Mesendoderm (in vitro differentiated cells): ENCODE measurements at regions not wholly inside any gene's neighbourhood (a gene's known extent, or its start where the extent isn't known, plus 50 kb on each side); places are given as distances from the start of the nearest gene placed in this dataset.

ENCODE experiments used
- DNase-seq: peaks from one replicate; pipeline ENCODE4 v3.0.0; 2013
- H2AK5ac ChIP-seq: 2 replicates; pipeline ENCODE4 v1.6.1; 2013; ENCODE audit warnings: low read length, inconsistent platforms
- H2BK120ac ChIP-seq: 2 replicates; pipeline ENCODE4 v1.6.1; 2013; ENCODE audit warnings: low read depth, mild to moderate bottlenecking, low read length, moderate library complexity, mixed read lengths
- H2BK15ac ChIP-seq: replicated peaks from 2 replicates; pipeline ENCODE4 v1.6.1; 2013; ENCODE audit warnings: low read depth, mild to moderate bottlenecking, moderate library complexity
- H2BK5ac ChIP-seq: 2 replicates; pipeline ENCODE4 v1.6.1; 2013; ENCODE audit warnings: low read length, inconsistent platforms
- H3K18ac ChIP-seq: 2 replicates; pipeline ENCODE4 v1.6.1; 2013; ENCODE audit warnings: mild to moderate bottlenecking, low read length, mixed read lengths
- H3K23ac ChIP-seq: one replicate; pipeline ENCODE4 v1.6.1; 2013; ENCODE audit warnings: low read length
- H3K27ac ChIP-seq: 2 replicates; pipeline ENCODE4 v1.5.1; 2013; ENCODE audit warnings: low read depth, mild to moderate bottlenecking, inconsistent platforms, low read length, moderate library complexity
- H3K27me3 ChIP-seq: 2 replicates; pipeline ENCODE4 v1.6.1; 2013; ENCODE audit warnings: low read length, control low read depth, mild to moderate bottlenecking, inconsistent platforms; ENCODE audit not compliant: insufficient read depth, poor library complexity
- H3K36me3 ChIP-seq: 2 replicates; pipeline ENCODE4 v1.6.1; 2013; ENCODE audit warnings: low read length, inconsistent platforms; ENCODE audit not compliant: control insufficient read depth, insufficient read depth
- H3K4ac ChIP-seq: one replicate; pipeline ENCODE4 v1.6.1; 2013; ENCODE audit warnings: low read depth, mild to moderate bottlenecking, low read length, moderate library complexity
- H3K4me1 ChIP-seq: 2 replicates; pipeline ENCODE4 v1.6.1; 2013; ENCODE audit warnings: low read depth, low read length, inconsistent platforms; ENCODE audit not compliant: control insufficient read depth
- H3K4me2 ChIP-seq: 2 replicates; pipeline ENCODE4 v1.6.1; 2013; ENCODE audit warnings: low read length
- H3K4me3 ChIP-seq: 2 replicates; pipeline ENCODE4 v1.5.1; 2013; ENCODE audit warnings: mild to moderate bottlenecking, low read length
- H3K56ac ChIP-seq: one replicate; pipeline ENCODE4 v1.6.1; 2013; ENCODE audit warnings: low read length
- H3K79me1 ChIP-seq: 2 replicates; pipeline ENCODE4 v1.6.1; 2013; ENCODE audit warnings: low read length, inconsistent platforms
- H3K79me2 ChIP-seq: 2 replicates; pipeline ENCODE4 v1.6.1; 2013; ENCODE audit warnings: mild to moderate bottlenecking, low read length; ENCODE audit not compliant: control insufficient read depth, insufficient read depth
- H3K9ac ChIP-seq: 2 replicates; pipeline ENCODE4 v1.6.1; 2013; ENCODE audit warnings: low read length, inconsistent platforms
- H4K5ac ChIP-seq: one replicate; pipeline ENCODE4 v1.6.1; 2013; ENCODE audit warnings: low read length
- H4K8ac ChIP-seq: one replicate; pipeline ENCODE4 v1.6.1; 2013; ENCODE audit warnings: low read depth, mild to moderate bottlenecking, control low read depth, low read length, moderate library complexity
- WGBS: extraction: QIAGEN DNeasy Blood & Tissue Kit; methylation state at CpG from one replicate; pipeline ENCODE4 v1.1.7; 2013; ENCODE audit warnings: low lambda C conversion rate, missing lambda C conversion rate; ENCODE audit not compliant: insufficient coverage; ENCODE audit errors: extremely low coverage; 5-methylcytosine and 5-hydroxymethylcytosine counted together

DNA sequence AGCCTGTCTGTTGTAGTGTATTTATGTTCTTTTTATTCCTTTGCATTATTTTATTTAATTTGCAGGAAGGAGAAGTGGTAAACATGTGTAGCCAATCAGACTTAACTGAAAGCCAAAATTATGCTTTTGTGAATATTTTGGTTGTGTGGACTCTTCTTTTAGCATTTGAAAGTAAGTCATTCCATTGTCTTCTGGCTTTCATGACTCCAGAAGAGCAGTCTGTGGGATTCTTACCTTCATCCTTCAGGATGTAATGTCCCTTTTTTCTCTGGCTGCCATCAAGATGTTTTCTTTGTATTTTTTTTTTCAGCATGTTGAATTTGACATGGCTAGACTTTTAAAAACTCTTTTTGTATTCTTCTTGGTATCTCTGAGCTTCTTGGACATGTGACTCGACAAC is 895.2 kb upstream of the ZEB2 start:
- Histone ChIP-seq H3K79me2 (no peaks in the 10 kb centered on the region), H4K8ac (no peak overlapping the region), H2BK5ac (no peak overlapping the region), H3K4me3 (no peak overlapping the region), H3K18ac (no peak overlapping the region), H2AK5ac (no peak overlapping the region), H3K9ac (no peak overlapping the region), H3K23ac (no peak overlapping the region), H3K27me3 (no peaks in the 10 kb centered on the region), H2BK15ac (no peak overlapping the region), H3K79me1 (no peaks in the 10 kb centered on the region), H3K27ac (no peak overlapping the region), H2BK120ac (no peak overlapping the region), H4K5ac (no peak overlapping the region), H3K4me1 (no peaks in the 10 kb centered on the region), H3K56ac (no peak overlapping the region), H3K4ac (no peak overlapping the region), H3K4me2 (no peak overlapping the region), H3K36me3 (no peaks in the 10 kb centered on the region)
- WGBS, result no CpG with 5 or more reads among the region's 1 CpG
- no peak for DNase-seq

DNA sequence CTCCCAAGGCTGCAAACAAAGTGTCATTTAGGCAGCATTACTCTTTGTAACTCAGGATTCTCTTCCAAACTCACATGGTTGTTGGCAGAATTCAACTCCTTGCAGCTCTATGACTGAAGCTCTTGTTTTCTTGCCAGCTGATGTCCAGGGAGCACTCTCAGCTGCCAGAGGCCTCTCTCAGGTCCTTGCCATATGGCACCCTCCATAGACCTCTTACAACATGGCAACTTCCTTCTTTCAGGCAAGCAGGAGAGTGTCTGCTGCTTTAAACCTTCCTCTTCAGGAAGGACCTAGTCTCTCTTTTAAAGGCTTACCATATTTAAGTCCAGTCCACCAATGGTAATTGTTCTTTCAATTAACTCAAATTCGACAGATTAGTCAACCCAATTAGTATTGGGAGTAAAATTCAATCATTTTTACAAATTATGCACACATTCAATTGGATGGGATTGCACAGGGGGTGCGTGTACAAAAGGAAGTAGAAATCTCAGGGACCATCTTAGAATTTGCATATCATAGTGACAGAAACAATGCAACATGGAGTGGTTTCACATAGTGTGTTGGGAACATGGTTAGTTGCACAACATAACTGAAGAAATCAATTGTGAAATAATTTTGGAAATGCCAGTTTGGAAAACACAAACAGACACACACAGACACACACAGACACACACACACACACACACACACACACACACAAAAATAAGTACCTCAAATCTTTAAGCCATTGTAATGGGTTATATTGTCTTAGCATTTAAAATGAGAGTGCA is 893.5 kb upstream of the ZEB2 start:
- Histone ChIP-seq H2BK5ac (no peak overlapping the region), H3K27me3 (no peaks in the 10 kb centered on the region), H3K4me1 (no peaks in the 10 kb centered on the region), H3K4me2 (no peak overlapping the region), H4K5ac (no peak overlapping the region), H3K79me1 (no peaks in the 10 kb centered on the region), H3K18ac (no peak overlapping the region), H3K4ac (no peak overlapping the region), H3K79me2 (no peaks in the 10 kb centered on the region), H3K36me3 (no peaks in the 10 kb centered on the region), H4K8ac (no peak overlapping the region), H2BK120ac (no peak overlapping the region), H3K56ac (no peak overlapping the region), H2BK15ac (no peak overlapping the region), H3K23ac (no peak overlapping the region), H3K27ac (no peak overlapping the region), H3K4me3 (no peak overlapping the region), H2AK5ac (no peak overlapping the region), H3K9ac (no peak overlapping the region)
- DNase-seq, result no peak
- WGBS, result no CpG with 5 or more reads among the region's 2 CpGs

DNA sequence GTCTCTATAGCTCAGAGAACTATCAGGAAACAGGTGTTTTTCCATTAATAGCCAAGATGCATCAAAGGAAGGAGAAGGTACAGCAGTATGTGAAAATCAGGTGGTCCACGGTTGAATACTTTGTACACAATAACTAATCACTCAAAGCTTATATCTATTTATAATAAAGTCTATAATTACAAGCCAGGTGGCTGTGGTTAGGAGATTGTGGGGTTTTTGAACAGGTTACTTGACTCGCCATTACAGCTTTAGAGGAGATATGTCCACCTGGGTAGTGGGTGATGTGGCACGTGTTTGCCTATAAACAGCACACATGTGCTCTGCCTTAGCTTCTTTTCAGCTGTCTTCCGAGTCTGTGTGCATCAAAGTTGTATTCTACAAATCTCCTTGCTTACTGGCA is 892.2 kb upstream of the ZEB2 start:
- no peaks in the 10 kb centered on the region for H3K27me3 ChIP-seq
- H4K5ac ChIP-seq, result no peak overlapping the region
- no peak overlapping the region for H2AK5ac ChIP-seq
- H4K8ac ChIP-seq, result no peak overlapping the region
- no peak overlapping the region for H2BK120ac ChIP-seq
- H3K56ac ChIP-seq, result no peak overlapping the region
- H3K9ac ChIP-seq, result no peak overlapping the region
- no peaks in the 10 kb centered on the region for H3K79me1 ChIP-seq
- H2BK15ac ChIP-seq, result no peak overlapping the region
- H3K18ac ChIP-seq, result no peak overlapping the region
- H2BK5ac ChIP-seq, result no peak overlapping the region
- H3K23ac ChIP-seq, result no peak overlapping the region
- no CpG with 5 or more reads among the region's 4 CpGs for WGBS
- H3K36me3 ChIP-seq, result no peaks in the 10 kb centered on the region
- H3K4me2 ChIP-seq, result no peak overlapping the region
- H3K27ac ChIP-seq, result no peak overlapping the region
- no peak for DNase-seq
- no peaks in the 10 kb centered on the region for H3K4me1 ChIP-seq
- no peak overlapping the region for H3K4me3 ChIP-seq
- no peak overlapping the region for H3K4ac ChIP-seq
- no peaks in the 10 kb centered on the region for H3K79me2 ChIP-seq

DNA sequence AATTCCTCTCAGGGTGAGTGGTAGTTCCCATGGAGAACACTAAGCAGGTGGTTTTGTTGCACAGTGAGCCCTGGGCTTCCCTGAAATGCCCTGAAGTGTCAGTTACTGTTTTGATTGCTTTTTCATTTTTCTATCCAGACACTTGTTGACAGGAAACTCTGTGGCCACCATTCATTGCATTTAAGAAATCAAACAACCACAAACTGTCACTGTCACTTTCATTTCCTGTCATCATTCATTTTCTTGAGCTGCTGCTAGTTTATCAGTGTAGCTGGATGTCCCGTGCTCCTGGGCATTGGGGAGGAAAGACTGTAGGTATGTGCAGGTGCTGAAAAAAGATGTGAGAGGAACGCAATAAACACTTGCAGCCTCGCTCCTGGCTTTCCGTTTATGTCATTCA is 891.6 kb upstream of the ZEB2 start:
- Histone ChIP-seq H3K79me2 (no peaks in the 10 kb centered on the region), H3K56ac (no peak overlapping the region), H3K4me2 (no peak overlapping the region), H4K5ac (no peak overlapping the region), H2BK15ac (no peak overlapping the region), H3K27ac (no peak overlapping the region), H3K79me1 (no peaks in the 10 kb centered on the region), H3K4ac (no peak overlapping the region), H2BK5ac (no peak overlapping the region), H4K8ac (no peak overlapping the region), H3K4me3 (no peak overlapping the region), H2BK120ac (no peak overlapping the region), H3K18ac (no peak overlapping the region), H3K23ac (no peak overlapping the region), H3K36me3 (no peaks in the 10 kb centered on the region), H3K27me3 (no peaks in the 10 kb centered on the region), H2AK5ac (no peak overlapping the region), H3K9ac (no peak overlapping the region), H3K4me1 (no peaks in the 10 kb centered on the region)
- no CpG with 5 or more reads among the region's 4 CpGs for WGBS
- DNase-seq, result no peak

DNA sequence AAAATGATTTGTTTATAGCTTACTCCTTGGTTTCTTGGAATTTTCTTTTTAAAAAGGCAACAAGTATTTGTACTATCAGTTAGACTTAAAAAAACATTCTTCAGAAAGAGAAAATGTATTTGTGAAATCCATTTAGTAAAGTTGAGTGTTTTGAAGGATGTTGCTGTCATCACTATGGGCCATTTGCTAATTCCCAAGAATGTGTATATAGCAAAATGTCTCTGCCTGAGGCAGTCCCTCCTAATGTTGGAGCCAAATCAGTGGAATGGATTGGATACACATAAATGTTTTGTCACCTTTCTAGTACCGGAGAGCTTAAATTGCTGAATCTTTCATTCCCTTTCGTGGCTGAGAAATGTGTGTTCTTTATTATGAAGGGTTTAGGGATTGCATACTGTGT is 890.2 kb upstream of the ZEB2 start:
- H4K5ac ChIP-seq, result no peak overlapping the region
- no peak overlapping the region for H3K23ac ChIP-seq
- no CpG with 5 or more reads among the region's 2 CpGs for WGBS
- no peak overlapping the region for H2BK5ac ChIP-seq
- H3K4ac ChIP-seq, result no peak overlapping the region
- H4K8ac ChIP-seq, result no peak overlapping the region
- no peaks in the 10 kb centered on the region for H3K4me1 ChIP-seq
- no peak overlapping the region for H3K4me2 ChIP-seq
- no peak overlapping the region for H3K56ac ChIP-seq
- H3K36me3 ChIP-seq, result no peaks in the 10 kb centered on the region
- H3K4me3 ChIP-seq, result no peak overlapping the region
- H2BK120ac ChIP-seq, result no peak overlapping the region
- H3K9ac ChIP-seq, result no peak overlapping the region
- no peak overlapping the region for H3K18ac ChIP-seq
- H2AK5ac ChIP-seq, result no peak overlapping the region
- H3K79me1 ChIP-seq, result no peaks in the 10 kb centered on the region
- DNase-seq, result no peak
- no peaks in the 10 kb centered on the region for H3K79me2 ChIP-seq
- H3K27ac ChIP-seq, result no peak overlapping the region
- H3K27me3 ChIP-seq, result no peaks in the 10 kb centered on the region
- H2BK15ac ChIP-seq, result no peak overlapping the region

DNA sequence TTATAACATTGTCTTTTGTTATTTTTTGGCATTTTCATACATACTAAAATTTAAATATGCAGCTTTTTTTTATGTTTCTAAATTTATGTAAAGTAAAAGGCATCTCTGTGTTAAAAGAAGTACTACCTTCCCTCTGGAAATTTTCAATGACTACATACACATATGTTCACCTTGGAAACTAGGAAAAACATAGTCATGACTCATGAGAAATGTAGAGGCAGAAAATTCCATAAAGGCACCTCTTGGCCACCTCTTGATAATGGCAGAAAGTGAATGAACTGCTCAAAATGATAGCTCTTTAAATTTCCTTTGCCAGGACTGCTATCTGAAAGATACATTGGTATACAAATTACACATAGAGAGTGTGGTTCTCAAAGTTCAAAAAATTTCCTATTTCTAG is 889.1 kb upstream of the ZEB2 start:
- H4K5ac ChIP-seq, result no peak overlapping the region
- H3K36me3 ChIP-seq, result no peaks in the 10 kb centered on the region
- H3K79me1 ChIP-seq, result no peaks in the 10 kb centered on the region
- H2BK5ac ChIP-seq, result no peak overlapping the region
- no peak overlapping the region for H3K56ac ChIP-seq
- no peak overlapping the region for H4K8ac ChIP-seq
- H3K27ac ChIP-seq, result no peak overlapping the region
- H3K23ac ChIP-seq, result no peak overlapping the region
- no peak overlapping the region for H3K9ac ChIP-seq
- H3K4ac ChIP-seq, result no peak overlapping the region
- H3K4me3 ChIP-seq, result no peak overlapping the region
- no peaks in the 10 kb centered on the region for H3K79me2 ChIP-seq
- no peak overlapping the region for H3K18ac ChIP-seq
- no peaks in the 10 kb centered on the region for H3K27me3 ChIP-seq
- no peak overlapping the region for H2BK15ac ChIP-seq
- no peaks in the 10 kb centered on the region for H3K4me1 ChIP-seq
- H2AK5ac ChIP-seq, result no peak overlapping the region
- no peak overlapping the region for H3K4me2 ChIP-seq
- no peak for DNase-seq
- H2BK120ac ChIP-seq, result no peak overlapping the region
